ENCODE measurements at regions not wholly inside any gene's neighbourhood (a gene's known extent, or its start where the extent isn't known, plus 50 kb on each side); places are given as distances from the start of the nearest gene placed in this dataset.

- no peak for TF ChIP-seq POLR2A (IDR thresholded peaks at IDR 0.05)
- TF ChIP-seq CTCF (IDR thresholded peaks at IDR 0.05 in 8 of 11, conservative IDR thresholded peaks at IDR 0.05 in 3 of 11) = no peak
- TF ChIP-seq POLR2AphosphoS5 (IDR thresholded peaks at IDR 0.05) = no peak
Measured at GRCh38 chr7:136312592-136312991, 335.4 kb upstream of the MTPN start.
